Ammon's horn (tissue), 1 donor: ENCODE measurements at regions not wholly inside any gene's neighbourhood (a gene's known extent, or its start where the extent isn't known, plus 50 kb on each side); places are given as distances from the start of the nearest gene placed in this dataset.
"Not testable (repeated sequence)": the region's sequence is repeated elsewhere in the genome, so short reads cannot be mapped to it uniquely, and the experiment has no call there.

Experiments used
- DNase-seq: peaks from one replicate; pipeline ENCODE4 v3.0.0-alpha.2; 2016; ENCODE audit warnings: low spot score

DNA sequence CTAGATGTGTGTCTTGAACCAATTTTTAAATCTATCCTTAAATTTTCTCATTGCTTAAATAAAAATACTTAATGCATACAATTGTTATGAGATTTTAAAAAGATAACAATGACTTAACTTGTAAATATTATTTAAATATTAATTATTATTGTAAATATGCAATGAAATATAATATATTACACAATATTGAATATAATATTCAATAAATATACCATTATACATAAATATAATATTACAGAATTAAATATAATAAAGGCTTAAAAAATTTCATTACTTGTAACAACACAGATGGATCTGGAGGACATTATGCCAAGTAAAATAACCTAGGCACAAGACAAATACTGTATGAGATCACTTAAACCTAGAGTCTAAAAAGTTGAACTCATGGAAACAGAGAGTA is 1532.3 kb downstream of the PCDH9 start:
- DNase-seq = no peak

- no peak for DNase-seq
These were observed 1550.9 kb downstream of the PCDH9 start for GRCh38 chr13:65679240-65679639.

- no peak for DNase-seq
These were observed 1552.2 kb downstream of the PCDH9 start for GRCh38 chr13:65677906-65678305.

GRCh38 chr13:65675383-65675782 is 1554.8 kb downstream of the PCDH9 start:
- DNase-seq = not testable (repeated sequence)

- DNase-seq = no peak
These were observed 1560.0 kb downstream of the PCDH9 start for GRCh38 chr13:65670014-65670625.

DNA sequence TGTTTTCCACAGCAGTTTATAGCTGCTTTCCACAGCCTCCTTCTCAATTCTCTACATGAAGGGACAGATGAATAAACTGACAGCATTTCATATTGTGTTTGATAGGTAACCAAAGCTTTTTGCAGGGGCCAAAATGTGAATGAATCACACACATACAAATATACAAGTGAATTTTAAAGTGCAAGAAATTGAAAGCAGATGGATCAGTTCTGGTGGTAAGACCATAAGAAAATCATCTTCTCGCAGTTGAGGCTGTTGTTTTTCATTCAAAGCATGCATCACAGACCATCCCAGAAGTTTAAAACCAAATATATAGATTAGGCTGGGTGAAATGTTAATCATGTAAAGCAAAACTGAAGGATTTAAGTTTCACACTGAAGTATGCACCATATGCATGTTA is 1569.4 kb downstream of the PCDH9 start:
- no peak for DNase-seq

GRCh38 chr13:65656740-65657329 is 1573.3 kb downstream of the PCDH9 start:
- peak; percentile 5 for DNase-seq

DNA sequence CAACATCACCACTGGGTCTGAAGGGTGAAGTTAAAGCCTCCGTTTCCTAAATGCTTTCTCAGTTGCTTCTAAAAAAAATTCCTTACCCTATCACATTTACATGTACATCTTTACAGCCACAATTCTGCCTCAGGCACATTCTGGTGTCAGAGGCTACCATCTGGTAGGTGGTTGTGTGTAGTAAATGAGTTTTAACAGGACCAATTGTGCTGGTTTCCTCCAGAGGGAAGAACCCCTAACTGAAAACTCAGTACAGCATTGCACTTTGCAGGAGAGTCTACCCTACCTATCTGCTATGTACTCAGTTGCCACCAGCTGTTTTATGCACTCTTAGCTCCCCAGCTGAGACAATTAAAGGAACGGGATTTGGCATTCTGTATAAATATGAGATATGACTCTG is 1576.5 kb downstream of the PCDH9 start:
- no peak for DNase-seq

DNA sequence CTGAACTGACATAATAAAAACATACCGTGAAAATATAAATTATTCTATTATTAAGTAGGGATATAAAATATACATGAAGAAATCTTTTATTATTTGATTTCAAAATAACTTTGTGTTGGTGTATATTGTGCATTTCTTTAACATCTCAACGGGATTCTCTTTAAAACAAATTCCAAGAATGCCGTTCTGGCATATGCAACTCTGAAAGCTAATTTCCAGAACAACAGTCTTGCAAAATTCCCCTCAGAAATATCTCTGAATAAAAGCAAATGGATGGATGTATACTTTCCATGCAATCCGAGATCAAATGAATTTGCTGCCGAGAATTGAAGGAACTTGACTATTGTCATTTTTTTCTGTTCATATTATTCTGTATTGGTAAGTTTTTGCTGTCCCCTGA is 1579.8 kb downstream of the PCDH9 start:
- DNase-seq = no peak

DNA sequence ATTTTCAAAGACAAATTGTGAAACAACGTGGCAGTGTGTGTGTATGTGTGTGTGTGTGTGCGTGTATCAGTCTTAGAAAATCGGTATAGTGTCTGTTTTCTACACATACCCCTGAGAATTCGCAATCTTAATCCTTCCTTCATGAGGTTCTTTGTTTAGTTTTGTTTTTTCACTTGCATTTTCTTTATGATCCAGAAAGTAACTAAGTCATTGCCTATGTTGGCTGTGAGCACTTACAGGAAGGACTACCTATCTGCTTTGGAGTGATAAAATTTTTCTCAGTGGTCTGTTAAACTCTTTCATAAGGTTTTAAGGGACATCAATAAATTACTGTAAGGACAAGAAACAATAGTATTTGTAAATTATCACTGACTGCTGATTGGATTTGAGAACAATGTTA is 1587.1 kb downstream of the PCDH9 start:
- DNase-seq = no peak

- DNase-seq = no peak
These were observed 1587.8 kb downstream of the PCDH9 start for GRCh38 chr13:65642301-65642700.

DNA sequence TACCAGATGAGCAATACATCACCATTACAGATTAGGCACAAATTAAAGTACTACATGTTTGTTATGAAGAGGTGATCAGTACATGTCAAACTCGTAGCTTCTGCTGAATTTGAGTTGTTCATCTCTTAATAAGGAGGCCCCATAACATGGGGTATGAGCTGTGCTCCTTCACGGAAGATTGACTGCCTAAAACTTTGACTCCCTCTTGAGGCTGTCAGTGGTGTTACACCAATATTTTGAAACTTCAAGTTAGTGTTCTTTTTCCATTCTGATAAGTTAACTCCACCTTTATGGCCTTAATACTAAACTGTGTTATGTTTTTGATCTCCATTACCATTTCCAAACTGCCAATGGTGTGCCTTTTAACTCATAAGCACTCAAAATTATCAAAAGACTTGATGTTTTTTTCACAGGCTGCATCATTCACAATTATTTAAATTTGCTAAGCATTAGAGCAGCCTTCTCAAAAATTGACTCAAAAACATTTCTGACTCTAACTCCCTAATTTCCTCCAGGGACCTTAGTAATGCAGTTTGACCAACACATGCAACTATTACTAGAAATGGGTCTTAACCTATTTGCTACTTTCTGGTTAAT is 1591.5 kb downstream of the PCDH9 start:
- peak; percentile 35 for DNase-seq

GRCh38 chr13:65633806-65634205 is 1596.3 kb downstream of the PCDH9 start:
- DNase-seq = no peak

GRCh38 chr13:65631078-65631477 is 1599.1 kb downstream of the PCDH9 start:
- DNase-seq = no peak

DNA sequence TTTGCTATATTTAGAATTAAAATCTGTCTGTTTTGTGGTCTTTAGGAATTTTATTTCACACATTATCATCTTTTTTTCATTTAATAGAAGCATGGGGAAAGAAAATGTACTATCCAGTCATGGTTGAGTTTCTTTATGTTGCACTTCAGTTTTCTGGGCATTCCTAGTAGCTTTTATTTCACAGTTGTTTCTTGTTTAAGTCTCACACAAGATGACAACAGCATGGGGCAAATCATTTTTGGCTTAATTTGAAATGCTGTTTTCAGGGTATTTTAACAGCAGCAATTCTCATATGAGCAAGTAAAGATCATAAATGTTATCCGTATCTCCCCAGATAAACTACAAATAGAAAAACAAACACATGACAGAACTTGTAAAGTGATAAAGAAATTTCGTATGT is 1600.2 kb downstream of the PCDH9 start:
- no peak for DNase-seq

GRCh38 chr13:65623148-65623547 is 1607.0 kb downstream of the PCDH9 start:
- DNase-seq = no peak

DNA sequence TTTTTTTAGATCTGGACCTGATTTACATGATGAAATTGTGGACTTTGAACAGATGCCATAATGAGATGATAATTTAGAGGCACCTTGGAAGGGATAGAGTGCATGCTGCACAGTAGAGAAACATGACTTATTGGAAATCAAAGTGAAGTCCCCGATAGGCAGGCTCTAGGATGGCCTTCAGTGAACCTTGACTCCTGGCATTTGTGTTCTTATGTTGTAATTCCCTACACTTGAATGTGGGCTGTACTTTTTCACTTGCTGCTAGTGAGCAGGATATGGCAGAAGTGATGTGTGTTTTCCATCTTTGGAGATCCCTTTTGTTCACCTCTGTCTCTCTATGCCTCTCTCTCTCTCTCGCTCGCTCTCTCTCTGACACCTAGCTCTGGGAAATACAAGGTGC is 1614.6 kb downstream of the PCDH9 start:
- DNase-seq = no peak

DNA sequence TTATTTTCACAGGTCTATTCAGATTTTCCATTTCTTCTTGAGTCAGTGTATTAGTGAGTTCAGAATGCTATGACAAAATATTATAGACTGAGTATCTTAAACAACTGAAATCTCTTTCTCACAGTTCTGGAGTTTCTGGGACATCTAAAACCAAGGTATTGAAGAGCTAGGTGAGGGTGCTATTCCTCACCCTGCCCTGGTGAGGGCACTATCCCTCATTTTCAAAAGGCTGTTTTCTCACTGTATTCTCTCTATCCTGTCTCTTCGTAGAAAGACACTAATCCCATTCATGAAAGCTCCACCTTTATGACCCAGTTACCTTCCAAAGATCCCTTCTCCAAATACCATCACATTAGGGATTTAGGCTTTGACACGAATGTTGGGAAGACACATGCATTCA is 1617.1 kb downstream of the PCDH9 start:
- DNase-seq = no peak

GRCh38 chr13:65609350-65609749 is 1620.8 kb downstream of the PCDH9 start:
- DNase-seq = no peak

GRCh38 chr13:65606622-65607021 is 1623.5 kb downstream of the PCDH9 start:
- no peak for DNase-seq

DNA sequence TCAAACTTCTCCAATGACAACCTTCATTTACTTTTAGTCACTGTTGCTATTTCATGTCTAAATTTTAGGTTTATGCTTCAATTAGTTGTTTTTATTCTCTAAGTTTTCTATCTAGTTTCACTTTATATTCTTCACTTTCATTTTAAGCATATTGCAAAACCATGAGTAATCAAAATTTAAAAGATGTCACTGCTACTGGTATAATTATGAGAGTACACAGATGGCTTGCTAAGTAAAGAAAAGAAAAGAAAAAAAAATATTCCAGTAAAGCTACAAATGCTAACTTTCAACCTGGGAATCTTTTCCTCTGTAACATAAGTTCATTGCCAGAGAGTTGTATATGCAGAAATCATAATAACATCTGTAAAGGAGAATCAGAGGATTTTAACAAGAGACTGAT is 1624.7 kb downstream of the PCDH9 start:
- no peak for DNase-seq

DNA sequence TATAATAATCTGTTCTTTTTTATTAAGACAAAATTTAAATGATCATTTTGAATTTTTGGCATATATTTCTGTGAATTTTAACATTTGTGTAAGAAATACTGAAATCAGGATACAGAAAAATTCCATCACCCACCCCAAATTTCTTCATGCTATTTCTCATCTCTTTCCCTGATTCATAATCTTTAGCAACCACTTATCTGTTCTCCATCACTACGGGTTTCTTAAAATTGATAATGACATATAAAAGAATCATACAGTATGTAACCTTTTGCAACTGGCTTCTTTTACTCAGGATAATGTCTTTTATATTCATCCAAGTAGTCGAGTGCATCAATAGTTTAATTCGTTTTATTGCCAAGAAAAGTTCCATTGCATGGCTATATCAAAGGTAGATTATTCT is 1627.0 kb downstream of the PCDH9 start:
- no peak for DNase-seq

- no peak for DNase-seq
These were observed 1628.3 kb downstream of the PCDH9 start for GRCh38 chr13:65601855-65602254.

GRCh38 chr13:65600702-65601101 is 1629.4 kb downstream of the PCDH9 start:
- DNase-seq = no peak
